HG03139 (cell line): ENCODE measurements at regions not wholly inside any gene's neighbourhood (a gene's known extent, or its start where the extent isn't known, plus 50 kb on each side); places are given as distances from the start of the nearest gene placed in this dataset.

ENCODE experiments used
- ATAC-seq: cut with Tn5 transposase; IDR thresholded peaks from one replicate; pipeline ENCODE4 v1.9.1; 2021; ENCODE audit not compliant: unreplicated experiment

DNA sequence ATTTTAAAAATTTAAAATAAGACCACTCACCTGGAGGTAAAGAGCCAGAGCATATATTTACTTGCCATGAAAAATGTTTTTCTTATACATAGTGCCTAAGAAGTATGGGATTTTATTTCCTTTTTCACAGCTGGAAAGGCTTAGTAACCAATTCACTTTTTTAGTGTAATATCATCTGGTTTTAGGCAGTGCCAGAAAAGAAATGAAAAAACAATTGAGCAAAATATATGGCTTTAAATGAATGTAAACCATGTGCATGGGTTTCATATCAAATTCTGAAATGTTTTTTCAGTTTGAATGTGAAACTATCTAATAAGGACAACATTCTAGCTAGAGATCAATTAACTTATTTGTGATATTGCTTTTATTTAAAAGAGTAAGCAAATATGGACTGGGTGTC, 672.4 kb upstream of the ADAMTS5 start:
- no peak for ATAC-seq

- no peak for ATAC-seq
Measured at GRCh38 chr21:27636656-27637055, 669.8 kb upstream of the ADAMTS5 start.

DNA sequence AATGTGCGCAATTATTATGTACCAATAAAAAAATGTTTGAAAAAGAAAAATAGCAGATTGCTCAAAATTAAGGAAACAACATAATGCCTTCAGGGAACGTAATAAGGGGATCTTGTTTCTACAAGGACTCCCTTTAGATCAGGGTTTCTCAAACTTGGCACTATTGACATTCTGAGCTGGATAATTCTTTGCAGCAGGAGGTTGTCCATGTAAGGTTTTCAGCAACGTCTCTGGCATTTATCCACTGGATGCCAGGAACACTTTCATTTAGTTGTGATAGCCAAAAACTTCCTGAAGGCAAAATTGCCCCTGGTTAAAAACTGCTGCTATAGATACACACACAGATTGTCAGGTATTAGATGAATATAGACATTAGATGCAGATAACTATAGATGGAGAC, 666.7 kb upstream of the ADAMTS5 start:
- no peak for ATAC-seq

DNA sequence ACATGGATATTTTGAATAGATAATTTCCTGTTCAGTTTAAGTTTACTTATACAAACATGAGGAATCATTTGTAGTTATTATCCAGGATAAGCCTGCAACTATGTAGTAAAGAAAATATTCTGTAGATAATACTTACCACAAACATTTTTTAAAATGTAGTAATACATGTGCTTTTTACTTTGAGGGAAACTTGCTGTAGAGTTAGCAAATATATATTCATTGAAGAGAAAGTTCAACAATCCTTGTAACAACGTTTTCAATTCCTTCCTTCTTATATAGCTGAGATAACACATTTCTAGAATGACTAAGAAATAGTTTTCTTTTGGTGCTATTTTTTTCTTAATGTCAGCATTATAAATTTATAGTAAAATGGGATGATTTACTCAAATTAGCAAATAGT, 664.6 kb upstream of the ADAMTS5 start:
- ATAC-seq = no peak

GRCh38 chr21:27622631-27623030, 655.7 kb upstream of the ADAMTS5 start:
- no peak for ATAC-seq

DNA sequence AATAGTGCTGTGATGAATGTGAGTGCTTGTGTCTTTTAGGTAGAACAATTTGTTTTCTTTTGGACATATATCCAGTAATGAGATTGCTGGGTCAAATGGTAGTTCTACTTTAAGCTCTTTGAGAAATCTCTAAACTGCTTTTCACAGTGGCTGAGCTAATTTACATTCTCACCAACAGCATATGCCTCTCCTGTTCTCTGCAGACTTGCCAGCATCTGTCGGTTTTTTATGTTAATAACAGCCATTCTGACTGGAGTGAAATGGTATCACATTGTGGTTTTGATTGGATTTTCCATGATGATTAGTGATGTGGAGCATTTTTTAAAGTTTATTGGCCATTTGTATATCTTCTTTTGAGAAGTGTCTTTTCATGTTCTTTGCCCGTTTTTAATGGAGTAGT, 647.3 kb upstream of the ADAMTS5 start:
- no peak for ATAC-seq

DNA sequence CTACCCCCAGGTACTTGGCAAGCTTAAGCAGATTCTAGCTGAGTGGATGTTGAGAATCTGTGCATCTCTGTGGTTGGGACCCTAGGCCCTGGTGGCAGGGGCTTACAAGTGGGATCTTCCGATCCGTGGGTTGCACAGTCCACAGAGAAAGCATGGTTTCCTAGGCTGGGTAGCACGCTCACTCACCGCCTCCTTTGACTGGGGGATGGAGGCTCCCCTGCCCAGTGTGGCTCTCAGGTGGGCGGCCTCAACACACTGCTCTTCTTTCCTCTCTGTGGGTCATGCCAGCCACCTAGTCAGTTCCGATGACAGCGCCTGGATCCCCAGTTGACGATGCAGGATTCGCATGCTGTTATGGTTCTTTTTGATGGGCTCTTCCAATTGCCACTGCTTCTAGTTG, 639.5 kb upstream of the ADAMTS5 start:
- ATAC-seq = no peak

GRCh38 chr21:27596196-27596595, 629.3 kb upstream of the ADAMTS5 start:
- ATAC-seq = no peak

DNA sequence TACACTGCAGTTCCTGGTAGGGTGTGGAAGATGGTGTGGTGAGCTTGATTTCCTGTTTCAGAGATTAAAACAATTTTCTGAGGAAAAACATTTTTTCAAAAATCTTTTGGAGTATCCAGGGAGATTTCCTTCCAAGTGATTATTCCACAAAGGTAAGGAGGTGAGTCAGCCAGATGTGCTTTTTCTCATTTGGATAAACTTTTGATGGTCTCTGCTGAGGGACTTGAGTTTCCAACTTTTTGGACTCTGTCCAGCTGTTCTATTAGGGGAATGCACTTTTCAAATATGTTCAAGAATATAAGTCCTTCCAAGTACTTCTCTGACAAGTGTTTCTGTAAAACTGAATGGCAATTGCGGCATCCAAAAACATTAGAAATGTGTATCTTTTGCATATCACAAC, 628.8 kb upstream of the ADAMTS5 start:
- no peak for ATAC-seq

GRCh38 chr21:27590271-27590670, 623.4 kb upstream of the ADAMTS5 start:
- no peak for ATAC-seq

DNA sequence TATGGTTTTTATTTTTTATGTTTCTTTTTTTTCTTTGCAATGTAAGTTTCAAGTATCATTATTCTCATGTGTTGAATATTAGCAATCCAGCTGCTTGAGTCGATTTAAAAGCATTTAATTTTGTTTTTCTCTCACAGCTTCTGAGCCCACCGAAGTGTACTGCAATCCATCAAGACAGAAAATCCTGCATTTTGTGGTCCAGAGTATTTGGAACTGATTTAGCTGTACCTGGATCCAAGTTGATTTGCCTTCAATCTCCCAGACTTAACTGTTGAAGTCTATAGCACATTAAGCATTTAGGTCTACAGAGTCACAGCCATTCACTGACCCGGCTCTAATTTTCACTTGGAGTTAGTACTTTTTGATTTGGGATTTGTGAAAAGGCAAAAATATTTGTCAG, 622.9 kb upstream of the ADAMTS5 start:
- ATAC-seq = no peak

- ATAC-seq = no peak
Measured at GRCh38 chr21:27586986-27587385, 620.1 kb upstream of the ADAMTS5 start.

GRCh38 chr21:27586326-27586725, 619.4 kb upstream of the ADAMTS5 start:
- no peak for ATAC-seq

DNA sequence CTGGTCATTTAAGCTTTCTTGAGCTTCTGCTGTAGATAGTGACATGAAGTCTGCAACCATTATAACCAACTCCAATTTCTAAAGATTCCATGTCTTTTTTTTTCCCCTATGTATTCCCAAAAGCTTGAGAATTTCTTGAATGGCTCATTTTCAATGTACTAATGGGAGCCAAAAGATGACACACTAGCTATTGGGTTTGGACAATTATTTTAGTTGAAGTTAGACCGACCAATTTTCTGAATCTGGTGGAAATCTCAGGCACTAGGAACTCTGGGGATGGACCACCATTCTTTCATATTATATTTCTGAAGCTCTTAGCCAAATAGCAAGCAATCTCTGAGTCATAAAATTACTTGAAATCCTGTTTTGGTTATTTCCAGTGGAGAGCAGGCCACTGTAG, 617.4 kb upstream of the ADAMTS5 start:
- ATAC-seq = no peak

- no peak for ATAC-seq
Measured at GRCh38 chr21:27582948-27583430, 616.1 kb upstream of the ADAMTS5 start.

GRCh38 chr21:27582246-27582947, 615.5 kb upstream of the ADAMTS5 start:
- no peak for ATAC-seq

DNA sequence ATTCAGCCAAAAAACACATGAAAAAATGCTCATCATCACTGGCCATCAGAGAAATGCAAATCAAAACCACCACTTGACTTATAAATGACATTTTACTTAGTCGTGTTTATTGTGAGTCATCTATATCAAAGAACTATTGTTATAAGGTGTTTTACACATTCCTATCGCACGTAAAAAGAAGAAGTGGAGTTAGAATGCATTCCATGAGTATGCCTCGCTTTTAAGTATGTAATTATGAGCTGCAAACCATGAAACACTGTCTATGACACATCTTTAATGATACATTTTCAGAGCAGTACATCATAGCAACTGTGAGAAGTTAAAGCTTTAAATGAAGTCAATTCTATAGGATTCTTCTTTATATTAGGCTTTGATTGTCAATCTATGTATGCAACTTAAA, 614.3 kb upstream of the ADAMTS5 start:
- no peak for ATAC-seq

GRCh38 chr21:27580276-27580675, 613.4 kb upstream of the ADAMTS5 start:
- no peak for ATAC-seq

GRCh38 chr21:27578741-27579265, 611.9 kb upstream of the ADAMTS5 start:
- ATAC-seq = no peak

DNA sequence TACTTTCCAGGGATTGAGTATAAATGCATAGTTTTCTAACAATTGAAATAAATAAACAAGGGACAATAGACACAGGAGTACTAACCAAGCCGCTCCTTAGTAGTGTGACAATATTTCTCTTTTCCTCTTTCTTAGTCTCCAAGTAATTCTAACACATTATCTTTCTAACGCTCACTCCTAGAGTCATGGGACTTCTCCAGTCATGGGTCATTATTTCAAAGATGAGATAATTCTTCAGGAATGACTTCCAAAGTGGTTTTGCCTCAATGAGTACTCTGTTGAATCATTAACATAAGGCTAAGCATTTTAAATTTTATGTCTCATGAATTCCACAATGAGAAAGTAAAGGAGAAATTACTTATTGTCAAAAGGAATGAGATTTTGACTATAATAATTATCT, 605.8 kb upstream of the ADAMTS5 start:
- ATAC-seq = no peak

GRCh38 chr21:27571706-27572105, 604.8 kb upstream of the ADAMTS5 start:
- no peak for ATAC-seq

- ATAC-seq = no peak
Measured at GRCh38 chr21:27570306-27570868, 603.5 kb upstream of the ADAMTS5 start.

GRCh38 chr21:27569831-27570230, 602.9 kb upstream of the ADAMTS5 start:
- no peak for ATAC-seq
